PC-9 (cell line): ENCODE measurements at regions not wholly inside any gene's neighbourhood (a gene's known extent, or its start where the extent isn't known, plus 50 kb on each side); places are given as distances from the start of the nearest gene placed in this dataset.
"Not testable (repeated sequence)": the region's sequence is repeated elsewhere in the genome, so short reads cannot be mapped to it uniquely, and the experiment has no call there.

Experiments used
- BruUV-seq: library from RNA; stranded (reverse); fragments of 400-500 nt; replicated peaks from 2 replicates; lab custom pipeline; 2021; lab: Mats Ljungman, UMichigan
- CTCF ChIA-PET: fragments of 300-600 bp; sonication (Branson Sonifier 250); formaldehyde crosslinking; loops from one replicate; lab custom pipeline; 2022; ENCODE audit warnings: antibody characterized with exemption; lab: Charles Lee
- POLR2A ChIA-PET: fragments of 300-600 bp; sonication (Branson Sonifier 250); formaldehyde crosslinking; loops from one replicate; lab custom pipeline; 2022; ENCODE audit warnings: antibody characterized with exemption; ENCODE audit not compliant: unreplicated experiment; lab: Charles Lee
- DNase-seq, 2 experiments: peaks; one replicate each; pipeline versions ENCODE4 v3.0.0 to v3.0.0-alpha.2; 2015 to 2022; ENCODE audit warnings: mixed read lengths in 1 of 2
- H2AFZ ChIP-seq: fragments of 200-600 bp; sonication (generic); 2 replicates; pipeline ENCODE4 v1.8.1; 2017; ENCODE audit warnings: antibody characterized with exemption
- H3F3A ChIP-seq: fragments of 200-600 bp; sonication (generic); 2 replicates; pipeline ENCODE4 v1.8.1; 2017; ENCODE audit warnings: antibody characterized with exemption, mild to moderate bottlenecking, low read depth; ENCODE audit not compliant: insufficient read depth
- H3K27ac ChIP-seq: fragments of 200-600 bp; sonication (generic); 2 replicates; pipeline ENCODE4 v1.6.1; 2016; ENCODE audit warnings: mixed run types
- H3K27me3 ChIP-seq: fragments of 200-600 bp; sonication (generic); 2 replicates; pipeline ENCODE4 v1.6.1; 2016; ENCODE audit warnings: low read depth, mixed run types; ENCODE audit not compliant: insufficient read depth
- H3K36me3 ChIP-seq: fragments of 200-600 bp; sonication (generic); 2 replicates; pipeline ENCODE4 v1.6.1; 2016; ENCODE audit warnings: low read depth, mixed run types
- H3K4me1 ChIP-seq: fragments of 200-600 bp; sonication (generic); replicated peaks from 2 replicates; pipeline ENCODE4 v1.6.1; 2016; ENCODE audit warnings: mixed run types; ENCODE audit not compliant: insufficient read depth
- H3K4me2 ChIP-seq: fragments of 200-600 bp; sonication (generic); 2 replicates; pipeline ENCODE4 v1.6.1; 2017; ENCODE audit warnings: mixed run types
- H3K4me3 ChIP-seq: fragments of 200-600 bp; sonication (generic); 2 replicates; pipeline ENCODE4 v1.6.1; 2016; ENCODE audit warnings: mixed run types
- H3K79me2 ChIP-seq: fragments of 200-600 bp; sonication (generic); 2 replicates; pipeline ENCODE4 v1.6.1; 2017; ENCODE audit warnings: low read depth, mixed run types
- H3K9me2 ChIP-seq: fragments of 200-600 bp; sonication (generic); 2 replicates; pipeline ENCODE4 v1.8.1; 2017; ENCODE audit warnings: mild to moderate bottlenecking; ENCODE audit not compliant: insufficient read depth
- H3K9me3 ChIP-seq: fragments of 200-600 bp; sonication (generic); 2 replicates; pipeline ENCODE4 v1.8.1; 2016; ENCODE audit warnings: low read depth; ENCODE audit not compliant: insufficient read depth
- H4K20me1 ChIP-seq: fragments of 200-600 bp; sonication (generic); 2 replicates; pipeline ENCODE4 v1.8.1; 2017; ENCODE audit not compliant: insufficient read depth
- EZH2 ChIP-seq: fragments of 200-600 bp; sonication (generic); IDR thresholded peaks from 2 replicates; pipeline ENCODE4 v1.8.0; 2017; ENCODE audit warnings: antibody characterized with exemption, low read depth
- intact Hi-C: fragments of 100-400 bp; cut with micrococcal nuclease; formaldehyde crosslinking; loops from one replicate; pipeline ENCODE4 v1.10.0; 2022; ENCODE audit not compliant: unreplicated experiment
- TF ChIP-seq, protein P1 (sequence below): fragments of 200-600 bp; sonication (generic); conservative IDR thresholded peaks from 2 replicates; pipeline ENCODE4 v1.6.1; 2017; ENCODE audit warnings: mixed run types, antibody characterized with exemption, mild to moderate bottlenecking, moderate library complexity

DNA sequence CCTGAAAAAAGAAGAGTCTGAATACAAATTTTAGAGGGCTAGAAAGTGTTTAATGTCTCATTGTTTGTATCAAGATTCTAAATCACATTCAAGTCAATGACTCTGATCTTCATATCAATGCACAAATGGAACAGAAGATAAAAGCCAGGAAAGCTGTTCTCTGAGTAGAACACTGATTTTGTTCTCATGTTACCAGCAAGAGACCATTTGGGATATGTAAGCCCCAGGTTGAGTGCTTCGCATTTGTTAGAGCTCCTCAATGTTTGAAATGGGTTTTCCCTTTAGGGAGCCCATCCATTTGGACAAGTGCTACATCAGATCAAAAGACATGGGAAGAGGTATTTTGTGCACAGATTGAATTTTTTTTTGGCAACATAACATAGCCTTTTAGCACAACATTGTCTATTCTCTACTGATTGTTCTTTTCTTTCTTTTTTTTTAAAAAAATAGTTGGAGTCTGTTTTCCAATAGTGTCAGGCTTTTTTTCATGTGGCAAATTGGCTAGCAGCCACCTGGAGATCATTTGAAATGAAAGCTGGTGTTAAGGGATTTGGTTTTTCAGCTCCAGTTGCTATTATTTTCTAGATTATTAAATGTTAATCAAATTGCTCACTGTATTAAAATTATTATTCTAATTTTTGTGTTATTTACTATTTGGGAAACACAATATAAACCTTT, 74.5 kb upstream of the ZPLD1 start:
- Histone ChIP-seq H4K20me1 (no peaks in the 10 kb centered on the region), H3K4me3 (no peak overlapping the region), H2AFZ (0 out of 2 replicates have a peak overlapping the region, but pooled peaks have one; percentile 11), H3F3A (peaks cover 6% of the 10 kb centered on the region), H3K36me3 (no peaks in the 10 kb centered on the region), H3K9me2 (no peaks in the 10 kb centered on the region), H3K4me1 (peaks cover 8% of the 10 kb centered on the region), H3K4me2 (no peak overlapping the region), H3K79me2 (no peaks in the 10 kb centered on the region), H3K9me3 (peaks cover 22% of the 10 kb centered on the region), H3K27me3 (no peaks in the 10 kb centered on the region), H3K27ac (no peak overlapping the region)
- TF ChIP-seq EZH2, result no peak
- TF ChIP-seq, protein P1, sequence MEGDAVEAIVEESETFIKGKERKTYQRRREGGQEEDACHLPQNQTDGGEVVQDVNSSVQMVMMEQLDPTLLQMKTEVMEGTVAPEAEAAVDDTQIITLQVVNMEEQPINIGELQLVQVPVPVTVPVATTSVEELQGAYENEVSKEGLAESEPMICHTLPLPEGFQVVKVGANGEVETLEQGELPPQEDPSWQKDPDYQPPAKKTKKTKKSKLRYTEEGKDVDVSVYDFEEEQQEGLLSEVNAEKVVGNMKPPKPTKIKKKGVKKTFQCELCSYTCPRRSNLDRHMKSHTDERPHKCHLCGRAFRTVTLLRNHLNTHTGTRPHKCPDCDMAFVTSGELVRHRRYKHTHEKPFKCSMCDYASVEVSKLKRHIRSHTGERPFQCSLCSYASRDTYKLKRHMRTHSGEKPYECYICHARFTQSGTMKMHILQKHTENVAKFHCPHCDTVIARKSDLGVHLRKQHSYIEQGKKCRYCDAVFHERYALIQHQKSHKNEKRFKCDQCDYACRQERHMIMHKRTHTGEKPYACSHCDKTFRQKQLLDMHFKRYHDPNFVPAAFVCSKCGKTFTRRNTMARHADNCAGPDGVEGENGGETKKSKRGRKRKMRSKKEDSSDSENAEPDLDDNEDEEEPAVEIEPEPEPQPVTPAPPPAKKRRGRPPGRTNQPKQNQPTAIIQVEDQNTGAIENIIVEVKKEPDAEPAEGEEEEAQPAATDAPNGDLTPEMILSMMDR, result no peak
- intact Hi-C loops, result no loop called here
- BruUV-seq, result no TSS peak
- ChIA-PET POLR2A (no interaction called here), CTCF (no interaction called here)
- no peak for DNase-seq

- ChIA-PET POLR2A (no interaction called here), CTCF (no interaction called here)
- Histone ChIP-seq H3K79me2 (no peaks in the 10 kb centered on the region), H3F3A (no peaks in the 10 kb centered on the region), H3K4me3 (no peak overlapping the region), H3K27me3 (no peaks in the 10 kb centered on the region), H3K27ac (no peak overlapping the region), H3K4me1 (0 out of 2 replicates have a peak, but pooled peaks cover under 1% of the 10 kb centered on the region), H2AFZ (peak overlapping the region; percentile 17; the same call in 1 of the 2 replicates), H3K4me2 (no peak overlapping the region), H3K36me3 (no peaks in the 10 kb centered on the region), H3K9me2 (no peaks in the 10 kb centered on the region), H4K20me1 (no peaks in the 10 kb centered on the region), H3K9me3 (peaks cover 19% of the 10 kb centered on the region)
- TF ChIP-seq, protein P1, result no peak
- TF ChIP-seq EZH2, result no peak
- DNase-seq, result no peak
- no TSS peak for BruUV-seq
- intact Hi-C loops, result no loop called here
Observed at GRCh38 chr3:102361101-102361500, 73.7 kb upstream of the ZPLD1 start.

DNA sequence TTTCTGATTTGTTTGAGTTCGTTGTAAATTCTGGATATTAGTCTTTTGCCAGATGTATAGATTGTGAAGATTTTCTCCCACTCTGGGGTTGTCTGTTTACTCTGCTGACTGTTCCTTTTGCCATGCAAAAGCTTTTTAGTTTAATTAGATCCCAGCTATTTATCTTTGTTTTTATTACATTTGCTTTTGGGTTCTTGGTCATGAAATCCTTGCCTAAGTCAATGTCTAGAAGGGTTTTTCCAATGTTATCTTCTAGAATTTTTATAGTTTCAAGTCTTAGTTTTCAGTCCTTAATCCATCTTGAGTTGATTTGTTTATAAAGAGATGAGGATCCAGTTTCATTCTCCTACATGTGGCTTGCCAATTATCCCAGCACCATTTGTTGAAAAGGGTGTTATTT, 68.7 kb upstream of the ZPLD1 start:
- BruUV-seq, POLR2A ChIA-PET, H3K36me3 ChIP-seq, H3K79me2 ChIP-seq, H3K27ac ChIP-seq, H2AFZ ChIP-seq, H3K9me2 ChIP-seq, H3K4me2 ChIP-seq, H3F3A ChIP-seq, H3K4me1 ChIP-seq, H4K20me1 ChIP-seq, CTCF ChIA-PET, intact Hi-C loops, DNase-seq, H3K4me3 ChIP-seq, H3K27me3 ChIP-seq: not testable (repeated sequence)
- H3K9me3 ChIP-seq, result peaks cover 16% of the 10 kb centered on the region
